ENCODE measurements at regions not wholly inside any gene's neighbourhood (a gene's known extent, or its start where the extent isn't known, plus 50 kb on each side); places are given as distances from the start of the nearest gene placed in this dataset.

GRCh38 chr17:73819440-73820395, 175.5 kb upstream of the SDK2 start:
- no peak for DNase-seq

GRCh38 chr17:73820686-73821448, 176.6 kb upstream of the SDK2 start:
- no peak for DNase-seq

- DNase-seq: no peak
These were observed 177.4 kb upstream of the SDK2 start for GRCh38 chr17:73821665-73822064.

GRCh38 chr17:73822371-73822770, 178.1 kb upstream of the SDK2 start:
- DNase-seq: no peak

GRCh38 chr17:73823684-73824083, 179.4 kb upstream of the SDK2 start:
- DNase-seq: no peak

- no peak for DNase-seq
These were observed 180.1 kb upstream of the SDK2 start for GRCh38 chr17:73824321-73824720.

GRCh38 chr17:73826181-73826871, 182.1 kb upstream of the SDK2 start:
- DNase-seq: no peak

GRCh38 chr17:73826872-73827228, 182.6 kb upstream of the SDK2 start:
- DNase-seq: no peak

- no peak for DNase-seq
These were observed 183.5 kb upstream of the SDK2 start for GRCh38 chr17:73827627-73828291.

GRCh38 chr17:73829676-73830280, 185.5 kb upstream of the SDK2 start:
- no peak for DNase-seq

GRCh38 chr17:73831699-73832098, 187.5 kb upstream of the SDK2 start:
- no peak for DNase-seq

GRCh38 chr17:73833775-73834488, 189.7 kb upstream of the SDK2 start:
- no peak for DNase-seq

GRCh38 chr17:73834684-73835343, 190.6 kb upstream of the SDK2 start:
- DNase-seq: no peak

- DNase-seq: no peak
These were observed 191.4 kb upstream of the SDK2 start for GRCh38 chr17:73835605-73836004.

- DNase-seq: no peak
These were observed 194.6 kb upstream of the SDK2 start for GRCh38 chr17:73838815-73839214.

GRCh38 chr17:73840829-73841228, 196.6 kb upstream of the SDK2 start:
- DNase-seq: no peak

- DNase-seq: no peak
These were observed 197.3 kb upstream of the SDK2 start for GRCh38 chr17:73841431-73842060.

- DNase-seq: no peak
These were observed 203.7 kb upstream of the SDK2 start for GRCh38 chr17:73847952-73848351.

- no peak for DNase-seq
These were observed 206.2 kb upstream of the SDK2 start for GRCh38 chr17:73850426-73850825.

- no peak for DNase-seq
These were observed 206.8 kb upstream of the SDK2 start for GRCh38 chr17:73851091-73851490.

GRCh38 chr17:73851921-73852320, 207.7 kb upstream of the SDK2 start:
- no peak for DNase-seq

Measured in NCI-H2081 treated with DMSO at 0.1 percent for 48 hours (cell line).